Uterus (tissue), 2 donors: ENCODE measurements at regions not wholly inside any gene's neighbourhood (a gene's known extent, or its start where the extent isn't known, plus 50 kb on each side); places are given as distances from the start of the nearest gene placed in this dataset.

Experiments
- CTCF ChIP-seq, 4 experiments: fragments of 200-600 bp in 2 of 4; fragments of 450-650 bp in 2 of 4; sonication (generic) in 2 of 4; IDR thresholded peaks; one replicate each; pipeline ENCODE4 v1.5.1; 2016 to 2019; ENCODE audit warnings: antibody characterized with exemption in 4 of 4, mild to moderate bottlenecking in 2 of 4, moderate library complexity in 1 of 4
- POLR2A ChIP-seq, 2 donors: fragments of 450-650 bp; IDR thresholded peaks; one replicate each; pipeline ENCODE4 v1.6.1; 2016; ENCODE audit warnings: antibody characterized with exemption in 2 of 2, mild to moderate bottlenecking in 1 of 2, moderate library complexity in 1 of 2

- TF ChIP-seq CTCF (IDR thresholded peaks at IDR 0.05), result no peak
- TF ChIP-seq POLR2A (IDR thresholded peaks at IDR 0.05), result no peak
These were observed 241.3 kb downstream of the C4orf33 start for GRCh38 chr4:129337228-129337620.
